H9 (cell line): ENCODE measurements at regions not wholly inside any gene's neighbourhood (a gene's known extent, or its start where the extent isn't known, plus 50 kb on each side); places are given as distances from the start of the nearest gene placed in this dataset.

Source experiments
- DNase-seq: peaks from one replicate; pipeline ENCODE4 v3.0.0-alpha.2; 2017
- H2AFZ ChIP-seq: one replicate; pipeline ENCODE4 v1.6.1; 2013; ENCODE audit warnings: mild to moderate bottlenecking, low read length, control low read depth, moderate library complexity
- H2AK5ac ChIP-seq: 2 replicates; pipeline ENCODE4 v1.6.1; 2013; ENCODE audit warnings: low read length, control low read depth, mixed read lengths; ENCODE audit not compliant: insufficient read length
- H2BK120ac ChIP-seq: one replicate; pipeline ENCODE4 v1.6.1; 2013; ENCODE audit warnings: low read depth, mild to moderate bottlenecking, low read length, control low read depth, inconsistent platforms; ENCODE audit not compliant: poor library complexity, severe bottlenecking
- H2BK12ac ChIP-seq: 2 replicates; pipeline ENCODE4 v1.6.1; 2013; ENCODE audit warnings: low read length, control low read depth, mixed read lengths, low read depth; ENCODE audit not compliant: insufficient read length
- H2BK15ac ChIP-seq: 2 replicates; pipeline ENCODE4 v1.6.1; 2013; ENCODE audit warnings: low read depth, low read length, control low read depth
- H2BK20ac ChIP-seq: one replicate; pipeline ENCODE4 v1.6.1; 2013; ENCODE audit warnings: low read depth, mild to moderate bottlenecking, low read length, control low read depth, inconsistent platforms; ENCODE audit not compliant: poor library complexity, severe bottlenecking
- H2BK5ac ChIP-seq: 2 replicates; pipeline ENCODE4 v1.6.1; 2013; ENCODE audit warnings: low read length, control low read depth, mixed read lengths; ENCODE audit not compliant: insufficient read length
- H3K14ac ChIP-seq: 2 replicates; pipeline ENCODE4 v1.6.1; 2013; ENCODE audit warnings: low read length, control low read depth; ENCODE audit not compliant: insufficient read depth
- H3K18ac ChIP-seq: 2 replicates; pipeline ENCODE4 v1.6.1; 2013; ENCODE audit warnings: low read depth, mild to moderate bottlenecking, mixed read lengths, low read length, control low read depth; ENCODE audit not compliant: insufficient read length
- H3K23ac ChIP-seq: 2 replicates; pipeline ENCODE4 v1.6.1; 2013; ENCODE audit warnings: low read length, control low read depth, mixed read lengths, low read depth; ENCODE audit not compliant: insufficient read length
- H3K23me2 ChIP-seq: 2 replicates; pipeline ENCODE4 v1.6.1; 2013; ENCODE audit warnings: low read depth, mild to moderate bottlenecking, mixed read lengths, low read length, control low read depth; ENCODE audit not compliant: insufficient read length, poor library complexity, severe bottlenecking
- H3K27ac ChIP-seq: 2 replicates; pipeline ENCODE4 v1.5.1; 2013; ENCODE audit warnings: low read length, control low read depth, mixed read lengths, low read depth; ENCODE audit not compliant: insufficient read length
- H3K27me3 ChIP-seq: 2 replicates; pipeline ENCODE4 v1.6.1; 2013; ENCODE audit warnings: low read length, control low read depth, inconsistent platforms; ENCODE audit not compliant: insufficient read depth
- H3K4ac ChIP-seq: 2 replicates; pipeline ENCODE4 v1.6.1; 2013; ENCODE audit warnings: low read depth, mild to moderate bottlenecking, control low read depth, inconsistent platforms, low read length, moderate library complexity
- H3K4me1 ChIP-seq: 2 replicates; pipeline ENCODE4 v1.6.1; 2013; ENCODE audit warnings: low read length, control low read depth, inconsistent platforms; ENCODE audit not compliant: insufficient read depth
- H3K4me2 ChIP-seq: 2 replicates; pipeline ENCODE4 v1.6.1; 2013; ENCODE audit warnings: low read length, control low read depth, mixed read lengths; ENCODE audit not compliant: insufficient read length, insufficient read depth
- H3K56ac ChIP-seq: 2 replicates; pipeline ENCODE4 v1.6.1; 2013; ENCODE audit warnings: low read depth, mild to moderate bottlenecking, mixed read lengths, low read length, control low read depth; ENCODE audit not compliant: insufficient read length
- H3K79me1 ChIP-seq: 2 replicates; pipeline ENCODE4 v1.6.1; 2013; ENCODE audit warnings: low read depth, mild to moderate bottlenecking, moderate library complexity, low read length, control low read depth, inconsistent platforms; ENCODE audit not compliant: insufficient read depth, poor library complexity, severe bottlenecking
- H3K79me2 ChIP-seq: 2 replicates; pipeline ENCODE4 v1.6.1; 2013; ENCODE audit warnings: low read length, control low read depth, inconsistent platforms; ENCODE audit not compliant: insufficient read depth
- H3K9ac ChIP-seq: 2 replicates; pipeline ENCODE4 v1.6.1; 2013; ENCODE audit warnings: low read length, control low read depth, mixed read lengths; ENCODE audit not compliant: insufficient read length; ENCODE audit errors: extremely low read depth
- H3K9me3 ChIP-seq: one replicate; pipeline ENCODE4 v1.6.1; 2013; ENCODE audit warnings: low read depth, low read length, inconsistent platforms; ENCODE audit not compliant: control insufficient read depth
- H3T11ph ChIP-seq: one replicate; pipeline ENCODE4 v1.6.1; 2013; ENCODE audit warnings: mild to moderate bottlenecking, low read length, control low read depth, inconsistent platforms
- H4K20me1 ChIP-seq: one replicate; pipeline ENCODE4 v1.6.1; 2013; ENCODE audit not compliant: control insufficient read depth, insufficient read length, insufficient read depth
- H4K5ac ChIP-seq: 2 replicates; pipeline ENCODE4 v1.6.1; 2013; ENCODE audit warnings: low read depth, mild to moderate bottlenecking, mixed read lengths, low read length, control low read depth; ENCODE audit not compliant: insufficient read length
- H4K8ac ChIP-seq: replicated peaks from 2 replicates; pipeline ENCODE4 v1.6.1; 2013; ENCODE audit warnings: low read length, control low read depth, mixed read lengths, low read depth; ENCODE audit not compliant: insufficient read length
- H4K91ac ChIP-seq: 2 replicates; pipeline ENCODE4 v1.6.1; 2013; ENCODE audit warnings: low read depth, mild to moderate bottlenecking, moderate library complexity, mixed read lengths, low read length, control low read depth; ENCODE audit not compliant: insufficient read length
- H3K27ac Mint-ChIP-seq, 3 experiments: 2 replicates in 2 of 3; 3 replicates in 1 of 3; pipeline ENCODE4 v1.8.0; 2020 to 2021; ENCODE audit warnings: mixed read lengths in 3 of 3, mild to moderate bottlenecking in 1 of 3, moderate library complexity in 1 of 3
- H3K27me3 Mint-ChIP-seq: 2 replicates; pipeline ENCODE4 v1.8.0; 2021; ENCODE audit warnings: low read depth, mild to moderate bottlenecking, moderate library complexity, mixed read lengths
- H3K36me3 Mint-ChIP-seq, 3 experiments: 2 replicates in 2 of 3; 3 replicates in 1 of 3; pipeline ENCODE4 v1.8.0; 2020 to 2021; ENCODE audit warnings: low read depth in 3 of 3, mixed read lengths in 3 of 3; ENCODE audit not compliant: insufficient read depth in 1 of 3
- H3K4me1 Mint-ChIP-seq, 2 experiments: 2 replicates each; pipeline ENCODE4 v1.8.0; 2020; ENCODE audit warnings: mixed read lengths in 2 of 2
- H3K4me3 Mint-ChIP-seq, 2 experiments: 2 replicates in 1 of 2; 3 replicates in 1 of 2; pipeline ENCODE4 v1.8.0; 2020 to 2021; ENCODE audit warnings: mild to moderate bottlenecking in 2 of 2, mixed read lengths in 2 of 2, moderate library complexity in 1 of 2
- H3K9me3 Mint-ChIP-seq, 2 experiments: 2 replicates in 1 of 2; 3 replicates in 1 of 2; pipeline ENCODE4 v1.8.0; 2020; ENCODE audit warnings: mild to moderate bottlenecking in 2 of 2, mixed read lengths in 2 of 2, moderate library complexity in 1 of 2
- WGBS: extraction: QIAGEN DNeasy Blood & Tissue Kit; methylation state at CpG from one replicate; pipeline ENCODE4 v1.1.7; 2013; ENCODE audit warnings: missing lambda C conversion rate, low lambda C conversion rate, mixed read lengths; ENCODE audit not compliant: insufficient read length; ENCODE audit errors: extremely low coverage; 5-methylcytosine and 5-hydroxymethylcytosine counted together
- TF ChIP-seq, protein P1 (sequence below): fragments of 200-600 bp; sonication (generic); conservative IDR thresholded peaks from 3 replicates; pipeline ENCODE4 v1.8.0; 2021; ENCODE audit warnings: antibody characterized with exemption, mild to moderate bottlenecking

GRCh38 chr6:105793130-105793529 lies 293.0 kb upstream of the PRDM1 start:
- no peak overlapping the region for H3K18ac ChIP-seq
- H3K79me2 ChIP-seq = no peaks in the 10 kb centered on the region
- H3K27ac Mint-ChIP-seq = no peak overlapping the region
- no peaks in the 10 kb centered on the region for H3K9me3 Mint-ChIP-seq
- no peak overlapping the region for H4K5ac ChIP-seq
- no peaks in the 10 kb centered on the region for H3K9me3 ChIP-seq
- H2BK5ac ChIP-seq = no peak overlapping the region
- no peak overlapping the region for H3K9ac ChIP-seq
- no peak overlapping the region for H3K14ac ChIP-seq
- no peaks in the 10 kb centered on the region for H3K23me2 ChIP-seq
- H3K4me1 ChIP-seq = no peaks in the 10 kb centered on the region
- TF ChIP-seq, protein P1, sequence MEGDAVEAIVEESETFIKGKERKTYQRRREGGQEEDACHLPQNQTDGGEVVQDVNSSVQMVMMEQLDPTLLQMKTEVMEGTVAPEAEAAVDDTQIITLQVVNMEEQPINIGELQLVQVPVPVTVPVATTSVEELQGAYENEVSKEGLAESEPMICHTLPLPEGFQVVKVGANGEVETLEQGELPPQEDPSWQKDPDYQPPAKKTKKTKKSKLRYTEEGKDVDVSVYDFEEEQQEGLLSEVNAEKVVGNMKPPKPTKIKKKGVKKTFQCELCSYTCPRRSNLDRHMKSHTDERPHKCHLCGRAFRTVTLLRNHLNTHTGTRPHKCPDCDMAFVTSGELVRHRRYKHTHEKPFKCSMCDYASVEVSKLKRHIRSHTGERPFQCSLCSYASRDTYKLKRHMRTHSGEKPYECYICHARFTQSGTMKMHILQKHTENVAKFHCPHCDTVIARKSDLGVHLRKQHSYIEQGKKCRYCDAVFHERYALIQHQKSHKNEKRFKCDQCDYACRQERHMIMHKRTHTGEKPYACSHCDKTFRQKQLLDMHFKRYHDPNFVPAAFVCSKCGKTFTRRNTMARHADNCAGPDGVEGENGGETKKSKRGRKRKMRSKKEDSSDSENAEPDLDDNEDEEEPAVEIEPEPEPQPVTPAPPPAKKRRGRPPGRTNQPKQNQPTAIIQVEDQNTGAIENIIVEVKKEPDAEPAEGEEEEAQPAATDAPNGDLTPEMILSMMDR = no peak
- H4K20me1 ChIP-seq = no peaks in the 10 kb centered on the region
- H3K4me2 ChIP-seq = no peak overlapping the region
- no peak overlapping the region for H2BK120ac ChIP-seq
- no peaks in the 10 kb centered on the region for H3K27me3 ChIP-seq
- H4K8ac ChIP-seq = no peak overlapping the region
- no CpG with 5 or more reads among the region's 4 CpGs for WGBS
- H2BK12ac ChIP-seq = no peak overlapping the region
- no peaks in the 10 kb centered on the region for H3K27me3 Mint-ChIP-seq
- H3K4ac ChIP-seq = no peak overlapping the region
- no peak overlapping the region for H2AFZ ChIP-seq
- H3K56ac ChIP-seq = no peak overlapping the region
- H2BK20ac ChIP-seq = no peak overlapping the region
- H3K36me3 Mint-ChIP-seq = no peaks in the 10 kb centered on the region
- no peak overlapping the region for H3K4me3 Mint-ChIP-seq
- H3K27ac ChIP-seq = no peak overlapping the region
- H2AK5ac ChIP-seq = no peak overlapping the region
- no peak overlapping the region for H3K23ac ChIP-seq
- no peaks in the 10 kb centered on the region for H3K79me1 ChIP-seq
- H3T11ph ChIP-seq = no peak overlapping the region
- no peak for DNase-seq
- H3K4me1 Mint-ChIP-seq = peaks cover 9 to 12% of the 10 kb centered on the region in 2 experiments
- H4K91ac ChIP-seq = no peak overlapping the region
- no peak overlapping the region for H2BK15ac ChIP-seq
